ENCODE measurements at regions not wholly inside any gene's neighbourhood (a gene's known extent, or its start where the extent isn't known, plus 50 kb on each side); places are given as distances from the start of the nearest gene placed in this dataset.

DNA sequence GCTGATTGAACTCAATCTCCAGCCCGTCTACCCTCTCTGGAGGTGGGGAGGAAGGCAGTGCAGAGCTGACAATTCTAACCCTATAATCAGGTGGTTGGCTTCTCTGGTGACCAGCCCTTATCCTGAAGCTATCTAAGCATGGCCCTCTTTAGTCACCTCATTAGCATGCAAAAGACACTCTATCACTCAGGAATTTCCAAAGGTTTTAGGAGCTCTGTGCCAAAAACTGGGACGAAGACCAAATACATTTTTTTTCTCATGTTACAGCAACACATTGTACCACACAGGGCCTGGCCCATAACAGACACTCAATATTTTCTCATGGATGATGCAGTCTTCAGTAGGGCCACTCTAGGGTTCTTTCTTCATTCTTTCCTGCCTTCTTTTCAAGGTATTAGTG, 118.8 kb upstream of the VLDLR start:
- DNase-seq: peak; percentile 35
- no peak for TF ChIP-seq MAZ (IDR thresholded peaks at IDR 0.05; ENCODE audit: borderline replicate concordance, low read depth, low read length)
- TF ChIP-seq SMC3 (IDR thresholded peaks at IDR 0.05; ENCODE audit: low read depth, low read length): no peak
- TF ChIP-seq MAFK (IDR thresholded peaks at IDR 0.05; ENCODE audit: low read depth, low read length): no peak
- no peak overlapping the region for H3K27ac ChIP-seq (ENCODE audit: insufficient read depth, low read length)

More for the DNA sequence above, 118.8 kb upstream of the VLDLR start:
- peak overlapping the region; percentile 43; the same call in 1 of the 2 replicates for H3K18ac ChIP-seq (ENCODE audit: low read depth, low read length)
- in situ Hi-C loops (cut with MboI; ENCODE audit: low sequenced_read_pairs) (no loop called here), intact Hi-C loops (cut with micrococcal nuclease) (no loop called here), dilution Hi-C loops (cut with HindIII; ENCODE audit: low sequenced_read_pairs, unreplicated experiment) (no loop called here)
- ChIA-PET CTCF (no interaction called here), POLR2A (ENCODE audit: unreplicated experiment) (no interaction called here)
- WGBS, 2 experiments (ENCODE audit: extremely low coverage in 2 of 2, insufficient read length in 1 of 2): 14% methylated on average over 1 of the region's 2 CpGs; no CpG with 5 or more reads in 1 of the 2 experiments
- H3K9me3 ChIP-seq (ENCODE audit: control insufficient read depth, insufficient read depth, low read length): no peaks in the 10 kb centered on the region
- H4K91ac ChIP-seq (ENCODE audit: insufficient read depth, low read depth, low read length): no peak overlapping the region
- no peaks in the 10 kb centered on the region for H3K36me3 ChIP-seq (ENCODE audit: control insufficient read depth, insufficient read depth, low read length)
- no peak overlapping the region for H4K5ac ChIP-seq (ENCODE audit: low read depth, low read length)
- H3K14ac ChIP-seq (replicated peaks; ENCODE audit: low read depth, low read length): no peak overlapping the region
- peaks cover 2% of the 10 kb centered on the region; the same call in 1 of the 2 replicates for H3K4me1 ChIP-seq (ENCODE audit: control insufficient read depth, insufficient read depth, low read length)
- no peaks in the 10 kb centered on the region for H3K79me1 ChIP-seq (ENCODE audit: low read depth in 1 of 2, low read length in 2 of 2)
- no peak overlapping the region for H2AK9ac ChIP-seq (replicated peaks; ENCODE audit: low read depth, low read length, poor library complexity)
- no peak overlapping the region for H3K4me3 ChIP-seq (ENCODE audit: insufficient read depth, low read depth, low read length)
- H2BK20ac ChIP-seq (ENCODE audit: low read depth, low read length): no peak overlapping the region
- H2BK15ac ChIP-seq (ENCODE audit: low read depth, low read length): no peak overlapping the region
- H3K4ac ChIP-seq (ENCODE audit: low read depth, low read length): no peak overlapping the region
- no TSS peak for BruUV-seq (replicated peaks)
- no peak overlapping the region for H3K23ac ChIP-seq (ENCODE audit: low read depth, low read length)
- H2BK120ac ChIP-seq (ENCODE audit: low read depth, low read length): no peak overlapping the region
- peak; percentile 79 for ATAC-seq (ENCODE audit: low read depth)
- no peak overlapping the region for H4K8ac ChIP-seq (ENCODE audit: low read depth in 2 of 2, low read length in 2 of 2)
- no peak overlapping the region for H3K4me2 ChIP-seq (ENCODE audit: low read depth, low read length)
- no peaks in the 10 kb centered on the region for H3K9me1 ChIP-seq (ENCODE audit: insufficient read depth, low read length)
- H3K27me3 ChIP-seq (ENCODE audit: control insufficient read depth, insufficient read depth, low read length): no peaks in the 10 kb centered on the region
- H3K56ac ChIP-seq (ENCODE audit: extremely low read depth, insufficient read depth, low read length): no peak overlapping the region
- H2BK5ac ChIP-seq (ENCODE audit: low read depth, low read length, poor library complexity, severe bottlenecking): no peak overlapping the region
- H4K20me1 ChIP-seq (ENCODE audit: insufficient read depth, low read length): no peaks in the 10 kb centered on the region
- no peak overlapping the region for H2AK5ac ChIP-seq (ENCODE audit: low read depth, low read length)
- no peak overlapping the region for H2AFZ ChIP-seq (replicated peaks; ENCODE audit: low read length, poor library complexity)
- H3K9ac ChIP-seq (ENCODE audit: low read depth, low read length): no peak overlapping the region

Measured in IMR-90 (cell line).